SJCRH30 (cell line): ENCODE measurements at regions not wholly inside any gene's neighbourhood (a gene's known extent, or its start where the extent isn't known, plus 50 kb on each side); places are given as distances from the start of the nearest gene placed in this dataset.

Experiments used
- DNase-seq, 2 experiments: peaks; one replicate each; pipeline ENCODE4 v3.0.0-alpha.2; 2015 to 2020
- H3K27ac ChIP-seq: fragments of 250-450 bp; sonication (Bioruptor Pico); 2 replicates; pipeline ENCODE4 v1.5.1; 2020; ENCODE audit warnings: mild to moderate bottlenecking, moderate library complexity
- H3K27me3 ChIP-seq: fragments of 250-450 bp; sonication (Bioruptor Pico); 2 replicates; pipeline ENCODE4 v1.5.1; 2020; ENCODE audit warnings: mild to moderate bottlenecking, moderate library complexity
- H3K36me3 ChIP-seq: fragments of 250-450 bp; sonication (Bioruptor Pico); 2 replicates; pipeline ENCODE4 v1.5.1; 2020; ENCODE audit warnings: mild to moderate bottlenecking, moderate library complexity
- H3K4me1 ChIP-seq: fragments of 250-450 bp; sonication (Bioruptor Pico); 2 replicates; pipeline ENCODE4 v1.5.1; 2020; ENCODE audit warnings: mild to moderate bottlenecking, moderate library complexity
- H3K4me3 ChIP-seq: fragments of 250-450 bp; sonication (Bioruptor Pico); 2 replicates; pipeline ENCODE4 v1.5.1; 2020; ENCODE audit warnings: mild to moderate bottlenecking, moderate library complexity
- H3K9me3 ChIP-seq: fragments of 250-450 bp; sonication (Bioruptor Pico); replicated peaks from 2 replicates; pipeline ENCODE4 v1.5.1; 2020; ENCODE audit warnings: mild to moderate bottlenecking, moderate library complexity

DNA sequence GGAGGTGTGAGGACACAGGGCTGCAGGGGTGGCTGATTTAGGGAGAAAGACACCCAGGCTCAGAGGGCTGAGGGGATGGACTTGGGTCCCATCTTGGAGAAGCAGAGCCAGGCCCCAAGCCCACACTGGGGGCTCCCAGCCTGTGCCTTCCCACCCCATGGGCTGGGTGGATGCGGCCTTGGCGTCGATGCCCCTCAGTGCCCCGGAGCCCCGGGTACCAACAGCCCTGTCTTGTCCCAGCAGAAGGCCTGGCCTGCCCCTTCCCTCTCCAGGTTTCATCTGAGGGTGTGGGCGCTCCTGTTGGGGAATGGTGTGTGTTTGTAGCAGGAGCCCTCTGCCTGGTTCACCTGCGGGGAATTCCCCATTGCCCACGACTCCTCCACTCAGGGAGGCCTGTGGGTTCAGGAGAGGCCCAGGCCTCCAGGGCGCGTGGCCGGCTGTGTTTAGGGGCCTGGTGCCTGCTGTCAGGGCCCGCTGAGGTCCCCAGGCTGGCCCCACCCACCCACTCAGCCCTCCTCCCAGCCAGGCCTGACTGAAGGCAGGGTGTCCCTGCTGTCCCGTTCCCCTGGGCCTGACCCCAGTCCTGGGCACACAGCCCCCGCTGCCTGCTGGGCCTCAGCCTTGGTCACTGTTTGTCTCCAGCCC lies 51.1 kb upstream of the BEGAIN start:
- H3K27me3 ChIP-seq, result no peaks in the 10 kb centered on the region
- no peaks in the 10 kb centered on the region for H3K9me3 ChIP-seq
- H3K4me3 ChIP-seq, result no peak overlapping the region
- H3K4me1 ChIP-seq, result peaks cover 11% of the 10 kb centered on the region
- no peak overlapping the region for H3K27ac ChIP-seq
- no peak for DNase-seq
- no peaks in the 10 kb centered on the region for H3K36me3 ChIP-seq

GRCh38 chr14:100639280-100639679 lies 52.1 kb upstream of the BEGAIN start:
- H3K27me3 ChIP-seq, result no peaks in the 10 kb centered on the region
- peaks cover 11% of the 10 kb centered on the region for H3K4me1 ChIP-seq
- no peaks in the 10 kb centered on the region for H3K36me3 ChIP-seq
- no peak overlapping the region for H3K27ac ChIP-seq
- no peaks in the 10 kb centered on the region for H3K9me3 ChIP-seq
- no peak for DNase-seq
- H3K4me3 ChIP-seq, result no peak overlapping the region

DNA sequence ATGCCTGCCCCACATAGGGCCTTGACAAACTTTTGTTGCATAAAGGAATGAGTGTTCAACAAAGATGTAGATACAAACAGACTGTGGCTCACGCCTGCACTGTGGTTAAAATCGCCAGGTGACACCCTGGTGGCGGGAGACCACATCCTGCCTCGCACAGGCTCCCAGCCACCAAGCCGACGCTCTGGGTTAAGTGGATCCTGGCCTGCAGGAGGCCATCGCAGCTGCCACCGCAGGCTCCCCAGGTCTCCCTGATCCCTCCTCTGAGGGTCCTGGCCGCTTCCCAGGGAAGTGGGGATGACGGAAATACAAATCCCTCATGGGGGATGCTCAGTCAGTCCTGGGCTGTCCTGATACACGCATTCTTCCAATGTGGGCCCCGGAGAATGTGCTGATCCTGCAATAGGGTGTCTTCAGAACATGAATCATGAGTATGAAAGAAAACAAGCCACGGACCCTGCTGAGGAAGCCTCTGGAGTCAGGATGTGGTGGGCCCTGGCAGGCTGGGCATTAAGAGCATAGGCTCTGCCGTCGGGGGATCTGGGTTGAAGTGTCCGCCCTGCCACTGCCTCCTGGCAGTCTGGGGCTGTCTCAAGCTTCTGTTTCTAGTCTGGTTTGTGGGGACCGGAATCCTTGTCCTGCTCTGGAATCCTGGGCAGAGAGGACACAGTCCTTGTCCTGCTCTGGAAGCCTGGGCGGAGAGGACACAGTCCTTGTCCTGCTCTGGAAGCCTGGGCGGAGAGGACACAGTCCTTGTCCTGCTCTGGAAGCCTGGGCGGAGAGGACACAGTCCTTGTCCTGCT lies 53.5 kb upstream of the BEGAIN start:
- no peaks in the 10 kb centered on the region for H3K36me3 ChIP-seq
- H3K4me3 ChIP-seq, result no peak overlapping the region
- no peaks in the 10 kb centered on the region for H3K9me3 ChIP-seq
- peak; percentile 86 to 91 for DNase-seq
- H3K27ac ChIP-seq, result peak overlapping the region; percentile 61
- H3K27me3 ChIP-seq, result no peaks in the 10 kb centered on the region
- H3K4me1 ChIP-seq, result peaks cover 11% of the 10 kb centered on the region

DNA sequence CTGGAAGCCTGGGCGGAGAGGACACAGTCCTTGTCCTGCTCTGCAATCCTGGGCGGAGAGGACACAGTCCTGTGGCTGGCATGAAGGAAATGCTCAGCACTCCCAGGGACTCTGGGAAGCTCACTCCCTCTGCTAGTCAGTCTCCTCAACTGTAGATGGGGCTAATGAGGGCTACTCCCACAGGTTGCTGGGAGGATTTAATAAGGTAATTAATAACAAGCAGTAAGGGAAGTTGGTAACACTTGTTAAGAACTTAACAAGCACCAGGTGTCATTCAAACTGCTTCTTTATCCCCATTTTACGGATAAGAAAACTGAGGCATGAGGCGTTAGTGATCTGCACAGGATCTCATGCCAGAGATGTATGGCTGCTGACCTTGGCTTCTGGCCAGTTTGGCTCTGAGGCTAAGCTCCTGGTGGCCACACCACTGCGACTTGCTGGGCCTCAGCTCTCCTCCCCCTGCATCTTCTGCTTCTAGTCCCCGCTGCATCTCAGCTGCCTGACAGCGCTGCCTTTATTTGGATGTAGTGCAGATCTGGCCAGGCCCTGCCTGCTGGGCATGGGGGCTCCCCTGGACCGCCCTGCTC lies 54.1 kb upstream of the BEGAIN start:
- DNase-seq, result no peak
- Histone ChIP-seq H3K4me1 (peaks cover 11% of the 10 kb centered on the region), H3K36me3 (no peaks in the 10 kb centered on the region), H3K9me3 (no peaks in the 10 kb centered on the region), H3K27me3 (no peaks in the 10 kb centered on the region), H3K27ac (no peak overlapping the region), H3K4me3 (no peak overlapping the region)

- no peak overlapping the region for H3K4me3 ChIP-seq
- no peak overlapping the region for H3K27ac ChIP-seq
- H3K36me3 ChIP-seq, result no peaks in the 10 kb centered on the region
- no peak for DNase-seq
- H3K27me3 ChIP-seq, result no peaks in the 10 kb centered on the region
- H3K4me1 ChIP-seq, result peaks cover 11% of the 10 kb centered on the region
- H3K9me3 ChIP-seq, result no peaks in the 10 kb centered on the region
Measured at GRCh38 chr14:100643426-100643825, 56.2 kb upstream of the BEGAIN start.

DNA sequence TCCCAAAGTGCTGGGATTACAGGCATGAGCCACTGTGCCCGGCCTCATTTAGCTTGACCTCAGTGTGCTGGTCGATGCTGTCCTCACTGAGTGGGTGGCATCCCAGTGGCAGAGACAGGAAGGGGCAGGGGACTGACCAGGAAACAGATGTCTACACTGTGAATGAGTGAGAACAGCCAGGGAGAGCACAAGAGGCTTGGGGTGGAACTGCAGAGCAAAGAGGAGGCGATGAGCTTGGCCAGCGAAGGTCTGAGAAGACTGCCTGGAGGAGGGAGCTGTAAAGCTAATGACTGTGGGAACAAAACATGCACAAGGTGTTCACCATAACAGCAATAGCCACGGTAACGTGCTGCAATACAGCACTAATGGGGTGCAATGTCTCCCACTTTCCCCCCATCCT lies 57.2 kb upstream of the BEGAIN start:
- no peak overlapping the region for H3K27ac ChIP-seq
- no peak overlapping the region for H3K4me3 ChIP-seq
- no peak for DNase-seq
- no peaks in the 10 kb centered on the region for H3K9me3 ChIP-seq
- no peaks in the 10 kb centered on the region for H3K36me3 ChIP-seq
- peaks cover 11% of the 10 kb centered on the region for H3K4me1 ChIP-seq
- no peaks in the 10 kb centered on the region for H3K27me3 ChIP-seq

GRCh38 chr14:100644784-100645183 lies 57.6 kb upstream of the BEGAIN start:
- H3K9me3 ChIP-seq, result no peaks in the 10 kb centered on the region
- H3K36me3 ChIP-seq, result no peaks in the 10 kb centered on the region
- no peak for DNase-seq
- no peaks in the 10 kb centered on the region for H3K27me3 ChIP-seq
- peaks cover 9% of the 10 kb centered on the region for H3K4me1 ChIP-seq
- no peak overlapping the region for H3K4me3 ChIP-seq
- H3K27ac ChIP-seq, result no peak overlapping the region

DNA sequence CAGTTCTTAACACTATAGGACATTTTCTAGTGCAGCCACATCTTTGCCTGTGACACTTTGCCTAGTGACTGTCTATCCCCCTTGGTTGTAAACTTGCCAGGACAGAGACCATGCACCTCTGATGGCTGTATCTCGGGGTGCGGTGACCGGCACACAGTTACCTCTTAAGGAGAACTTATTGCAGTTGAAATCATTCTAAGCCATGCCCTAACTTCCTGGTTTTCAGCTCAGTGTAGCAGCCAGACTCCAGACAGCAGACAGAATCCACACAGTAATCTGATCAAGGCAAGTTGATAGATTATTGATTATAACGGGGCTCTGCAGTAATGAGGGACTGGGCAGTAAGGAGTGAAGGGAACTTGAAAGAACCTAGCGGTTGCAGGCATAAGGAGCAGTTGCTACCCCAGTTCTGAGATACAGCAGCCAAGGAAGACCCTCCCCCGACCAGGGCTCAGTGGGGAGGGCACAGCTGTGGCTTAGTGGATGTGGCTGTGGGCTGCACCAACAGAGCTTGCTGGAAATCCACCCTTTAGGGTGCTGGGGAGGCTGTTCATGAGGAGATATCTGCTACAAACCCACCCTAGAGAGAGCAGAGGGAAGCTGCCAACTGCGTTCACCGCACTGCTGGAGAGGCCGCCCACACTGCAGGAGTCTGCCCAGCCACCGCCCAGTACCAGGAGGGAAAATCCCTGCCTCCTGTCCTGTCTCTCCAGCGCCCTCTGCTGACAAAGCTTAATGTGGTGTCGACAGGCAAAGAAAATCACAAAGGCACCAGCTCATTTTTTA lies 58.2 kb upstream of the BEGAIN start:
- Histone ChIP-seq H3K36me3 (no peaks in the 10 kb centered on the region), H3K9me3 (no peaks in the 10 kb centered on the region), H3K4me3 (no peak overlapping the region), H3K4me1 (peaks cover 3% of the 10 kb centered on the region; the same call in 1 of the 2 replicates), H3K27me3 (no peaks in the 10 kb centered on the region), H3K27ac (no peak overlapping the region)
- peak; percentile 92 to 95 for DNase-seq

DNA sequence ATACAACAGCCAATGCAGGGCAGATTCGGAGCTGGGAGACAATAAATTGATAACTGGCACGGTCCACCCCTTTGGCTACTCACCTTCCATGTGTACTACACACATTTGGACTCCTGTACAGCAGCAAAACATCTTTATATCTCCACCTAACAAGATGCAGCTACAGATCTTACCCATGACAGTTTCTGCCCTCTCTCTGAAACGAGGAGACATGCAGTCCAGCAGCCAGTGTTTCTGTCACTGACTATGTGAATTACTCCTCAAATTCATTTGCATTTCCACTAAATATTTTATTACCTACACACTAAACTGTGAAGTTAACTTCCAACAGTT lies 58.7 kb upstream of the BEGAIN start:
- no peaks in the 10 kb centered on the region for H3K9me3 ChIP-seq
- no peak overlapping the region for H3K27ac ChIP-seq

GRCh38 chr14:100648474-100649172 lies 61.4 kb upstream of the BEGAIN start:
- no peaks in the 10 kb centered on the region for H3K9me3 ChIP-seq
- DNase-seq, result no peak
- H3K27ac ChIP-seq, result no peak overlapping the region
- no peaks in the 10 kb centered on the region for H3K27me3 ChIP-seq
- H3K4me3 ChIP-seq, result no peak overlapping the region
- H3K36me3 ChIP-seq, result no peaks in the 10 kb centered on the region
- H3K4me1 ChIP-seq, result peaks cover 13% of the 10 kb centered on the region

More for the DNA sequence above, 58.7 kb upstream of the BEGAIN start:
- DNase-seq, result no peak
- Histone ChIP-seq H3K27me3 (no peaks in the 10 kb centered on the region), H3K4me1 (no peaks in the 10 kb centered on the region; the same call in 1 of the 2 replicates), H3K36me3 (no peaks in the 10 kb centered on the region), H3K4me3 (no peak overlapping the region)

GRCh38 chr14:100649173-100649519 lies 61.9 kb upstream of the BEGAIN start:
- no peak for DNase-seq
- no peaks in the 10 kb centered on the region for H3K27me3 ChIP-seq
- no peak overlapping the region for H3K4me3 ChIP-seq
- no peaks in the 10 kb centered on the region for H3K36me3 ChIP-seq
- no peak overlapping the region for H3K27ac ChIP-seq
- peaks cover 13% of the 10 kb centered on the region for H3K4me1 ChIP-seq
- no peaks in the 10 kb centered on the region for H3K9me3 ChIP-seq

- Histone ChIP-seq H3K9me3 (no peaks in the 10 kb centered on the region), H3K27me3 (no peaks in the 10 kb centered on the region), H3K4me1 (peaks cover 13% of the 10 kb centered on the region), H3K27ac (peak overlapping the region; percentile 62), H3K36me3 (no peaks in the 10 kb centered on the region), H3K4me3 (no peak overlapping the region)
- no peak for DNase-seq
Measured at GRCh38 chr14:100651999-100652508, 64.8 kb upstream of the BEGAIN start.

- H3K9me3 ChIP-seq, result no peaks in the 10 kb centered on the region
- H3K27me3 ChIP-seq, result no peaks in the 10 kb centered on the region
- H3K4me1 ChIP-seq, result peaks cover 13% of the 10 kb centered on the region
- peak overlapping the region; percentile 25 for H3K4me3 ChIP-seq
- H3K27ac ChIP-seq, result peak overlapping the region; percentile 62
- peak; percentile 75 to 92 for DNase-seq
- H3K36me3 ChIP-seq, result no peaks in the 10 kb centered on the region
Measured at GRCh38 chr14:100652744-100653143, 65.5 kb upstream of the BEGAIN start.

- Histone ChIP-seq H3K36me3 (no peaks in the 10 kb centered on the region), H3K9me3 (no peaks in the 10 kb centered on the region), H3K4me3 (no peak overlapping the region), H3K4me1 (peaks cover 13% of the 10 kb centered on the region), H3K27me3 (no peaks in the 10 kb centered on the region), H3K27ac (peak overlapping the region; percentile 62)
- DNase-seq, result peak in 1 of 2 experiments; percentile 58
Measured at GRCh38 chr14:100653409-100653808, 66.2 kb upstream of the BEGAIN start.
